ENCODE measurements at regions not wholly inside any gene's neighbourhood (a gene's known extent, or its start where the extent isn't known, plus 50 kb on each side); places are given as distances from the start of the nearest gene placed in this dataset.

DNA sequence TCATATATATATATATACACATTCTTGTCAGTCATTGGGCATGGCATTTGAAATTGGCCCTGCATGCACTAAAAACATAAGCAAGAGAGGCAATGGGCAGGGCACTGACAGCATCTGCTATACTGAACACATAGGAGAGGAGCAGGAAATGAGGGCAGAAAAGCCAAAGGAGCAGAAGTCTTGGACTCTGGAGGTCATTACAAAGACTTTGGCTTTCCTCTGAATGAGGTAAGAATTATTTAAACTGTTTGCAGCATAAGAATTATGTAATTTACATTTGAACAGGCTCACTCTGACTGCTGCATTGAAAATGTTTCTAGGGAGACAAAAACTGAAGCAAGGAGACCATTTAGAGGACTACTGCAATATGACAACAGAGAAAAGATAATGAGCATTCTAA lies 396.5 kb downstream of the PRDM5 start:
- TF ChIP-seq, protein P1, sequence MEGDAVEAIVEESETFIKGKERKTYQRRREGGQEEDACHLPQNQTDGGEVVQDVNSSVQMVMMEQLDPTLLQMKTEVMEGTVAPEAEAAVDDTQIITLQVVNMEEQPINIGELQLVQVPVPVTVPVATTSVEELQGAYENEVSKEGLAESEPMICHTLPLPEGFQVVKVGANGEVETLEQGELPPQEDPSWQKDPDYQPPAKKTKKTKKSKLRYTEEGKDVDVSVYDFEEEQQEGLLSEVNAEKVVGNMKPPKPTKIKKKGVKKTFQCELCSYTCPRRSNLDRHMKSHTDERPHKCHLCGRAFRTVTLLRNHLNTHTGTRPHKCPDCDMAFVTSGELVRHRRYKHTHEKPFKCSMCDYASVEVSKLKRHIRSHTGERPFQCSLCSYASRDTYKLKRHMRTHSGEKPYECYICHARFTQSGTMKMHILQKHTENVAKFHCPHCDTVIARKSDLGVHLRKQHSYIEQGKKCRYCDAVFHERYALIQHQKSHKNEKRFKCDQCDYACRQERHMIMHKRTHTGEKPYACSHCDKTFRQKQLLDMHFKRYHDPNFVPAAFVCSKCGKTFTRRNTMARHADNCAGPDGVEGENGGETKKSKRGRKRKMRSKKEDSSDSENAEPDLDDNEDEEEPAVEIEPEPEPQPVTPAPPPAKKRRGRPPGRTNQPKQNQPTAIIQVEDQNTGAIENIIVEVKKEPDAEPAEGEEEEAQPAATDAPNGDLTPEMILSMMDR (IDR thresholded peaks at IDR 0.05), result no peak
- no peak for TF ChIP-seq POLR2A (IDR thresholded peaks at IDR 0.05)

All from right lobe of liver (tissue), 4 donors.